CD4-positive, alpha-beta T cell (primary cell): ENCODE measurements at regions not wholly inside any gene's neighbourhood (a gene's known extent, or its start where the extent isn't known, plus 50 kb on each side); places are given as distances from the start of the nearest gene placed in this dataset.

Source experiments
- ATAC-seq: fragments of 200-7000 bp; cut with Tn5 transposase; one replicate; pipeline ENCODE4 v1.10.0; 2022; ENCODE audit warnings: mild to moderate bottlenecking; ENCODE audit not compliant: poor library complexity
- CTCF ChIA-PET: fragments of 350-600 bp; sonication (Branson Sonifier 250); formaldehyde crosslinking; loops from one replicate; lab custom pipeline; 2021; ENCODE audit warnings: antibody characterized with exemption, inconsistent platforms; lab: Charles Lee
- POLR2A ChIA-PET: fragments of 350-600 bp; sonication (Branson Sonifier 250); formaldehyde crosslinking; loops from one replicate; lab custom pipeline; 2021; ENCODE audit warnings: antibody characterized with exemption, inconsistent platforms; lab: Charles Lee
- DNase-seq, 14 experiments: peaks; one replicate each; pipeline ENCODE4 v3.0.0-alpha.2; 2013 to 2020; ENCODE audit warnings: mixed read lengths in 2 of 14
- H3K27ac ChIP-seq, 2 donors: one replicate each; pipeline versions ENCODE4 v1.5.1 to v1.7.0; 2013; ENCODE audit warnings: low read length in 2 of 2, low read depth in 1 of 2, mild to moderate bottlenecking in 1 of 2
- H3K27me3 ChIP-seq, 2 experiments: 1 replicate in 1 of 2; 2 replicates in 1 of 2; pipeline versions ENCODE4 v1.6.1 to v1.7.0; 2013; ENCODE audit warnings: low read length in 2 of 2, control low read depth in 1 of 2, mild to moderate bottlenecking in 1 of 2, moderate library complexity in 1 of 2; ENCODE audit not compliant: insufficient read depth in 2 of 2, control insufficient read depth in 1 of 2
- H3K36me3 ChIP-seq: one replicate; pipeline ENCODE4 v1.6.1; 2013; ENCODE audit warnings: low read length, control low read depth; ENCODE audit not compliant: insufficient read depth
- H3K4me1 ChIP-seq: one replicate; pipeline ENCODE4 v1.6.1; 2013; ENCODE audit warnings: low read length, control low read depth; ENCODE audit not compliant: insufficient read depth
- H3K4me3 ChIP-seq: one replicate; pipeline ENCODE4 v1.5.1; 2013; ENCODE audit warnings: mild to moderate bottlenecking, low read length, moderate library complexity
- H3K9me3 ChIP-seq, 2 experiments: 1 replicate in 1 of 2; 2 replicates in 1 of 2; pipeline versions ENCODE4 v1.6.1 to v1.7.0; 2013; ENCODE audit warnings: low read length in 2 of 2, mild to moderate bottlenecking in 2 of 2, control low read depth in 1 of 2, moderate library complexity in 1 of 2; ENCODE audit not compliant: control insufficient read depth in 1 of 2, insufficient read depth in 1 of 2
- H3K27ac Mint-ChIP-seq: one replicate; pipeline ENCODE4 v1.8.0; 2020; ENCODE audit warnings: mixed read lengths
- H3K27me3 Mint-ChIP-seq: one replicate; pipeline ENCODE4 v1.8.0; 2021; ENCODE audit warnings: mixed read lengths
- H3K36me3 Mint-ChIP-seq: one replicate; pipeline ENCODE4 v1.8.0; 2021; ENCODE audit warnings: low read depth, mixed read lengths
- H3K4me1 Mint-ChIP-seq: one replicate; pipeline ENCODE4 v1.8.0; 2021; ENCODE audit warnings: low read depth, mixed read lengths
- H3K4me3 Mint-ChIP-seq: one replicate; pipeline ENCODE4 v1.8.0; 2020; ENCODE audit warnings: mild to moderate bottlenecking, mixed read lengths
- H3K9me3 Mint-ChIP-seq: one replicate; pipeline ENCODE4 v1.8.0; 2020; ENCODE audit warnings: mixed read lengths
- intact Hi-C, 2 experiments: fragments of 100-400 bp; cut with DNase I in 1 of 2; cut with micrococcal nuclease in 1 of 2; formaldehyde crosslinking; loops; one replicate each; pipeline versions ENCODE4 v1.15.1 to v1.9.0; 2023 to 2025; cut with DNase I, micrococcal nuclease
- TF ChIP-seq, protein P1 (sequence below): fragments of 200-600 bp; IDR thresholded peaks from one replicate; pipeline ENCODE4 v1.8.0; 2022; ENCODE audit warnings: antibody characterized with exemption, mild to moderate bottlenecking

- TF ChIP-seq, protein P1, sequence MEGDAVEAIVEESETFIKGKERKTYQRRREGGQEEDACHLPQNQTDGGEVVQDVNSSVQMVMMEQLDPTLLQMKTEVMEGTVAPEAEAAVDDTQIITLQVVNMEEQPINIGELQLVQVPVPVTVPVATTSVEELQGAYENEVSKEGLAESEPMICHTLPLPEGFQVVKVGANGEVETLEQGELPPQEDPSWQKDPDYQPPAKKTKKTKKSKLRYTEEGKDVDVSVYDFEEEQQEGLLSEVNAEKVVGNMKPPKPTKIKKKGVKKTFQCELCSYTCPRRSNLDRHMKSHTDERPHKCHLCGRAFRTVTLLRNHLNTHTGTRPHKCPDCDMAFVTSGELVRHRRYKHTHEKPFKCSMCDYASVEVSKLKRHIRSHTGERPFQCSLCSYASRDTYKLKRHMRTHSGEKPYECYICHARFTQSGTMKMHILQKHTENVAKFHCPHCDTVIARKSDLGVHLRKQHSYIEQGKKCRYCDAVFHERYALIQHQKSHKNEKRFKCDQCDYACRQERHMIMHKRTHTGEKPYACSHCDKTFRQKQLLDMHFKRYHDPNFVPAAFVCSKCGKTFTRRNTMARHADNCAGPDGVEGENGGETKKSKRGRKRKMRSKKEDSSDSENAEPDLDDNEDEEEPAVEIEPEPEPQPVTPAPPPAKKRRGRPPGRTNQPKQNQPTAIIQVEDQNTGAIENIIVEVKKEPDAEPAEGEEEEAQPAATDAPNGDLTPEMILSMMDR = no peak
- H3K4me1 Mint-ChIP-seq = peaks cover 5% of the 10 kb centered on the region
- POLR2A ChIA-PET = no interaction called here
- Histone ChIP-seq H3K4me1 (peaks cover 7% of the 10 kb centered on the region), H3K9me3 (no peaks in the 10 kb centered on the region), H3K36me3 (no peaks in the 10 kb centered on the region), H3K27ac (no peak overlapping the region), H3K4me3 (no peak overlapping the region), H3K27me3 (no peaks in the 10 kb centered on the region)
- CTCF ChIA-PET = no interaction called here
- H3K9me3 Mint-ChIP-seq = no peaks in the 10 kb centered on the region
- H3K4me3 Mint-ChIP-seq = no peak overlapping the region
- H3K27ac Mint-ChIP-seq = no peak overlapping the region
- H3K36me3 Mint-ChIP-seq = no peaks in the 10 kb centered on the region
- DNase-seq (no peak), ATAC-seq (no peak)
- H3K27me3 Mint-ChIP-seq = no peaks in the 10 kb centered on the region
- intact Hi-C loops = no loop called here
Measured at GRCh38 chr10:78968300-78968942, 100.3 kb upstream of the ZMIZ1 start.

- Mint-ChIP-seq H3K27me3 (no peaks in the 10 kb centered on the region), H3K27ac (no peak overlapping the region), H3K4me3 (no peak overlapping the region), H3K36me3 (no peaks in the 10 kb centered on the region), H3K9me3 (no peaks in the 10 kb centered on the region), H3K4me1 (peaks cover 5% of the 10 kb centered on the region)
- H3K27ac ChIP-seq = no peak overlapping the region
- peaks cover 8% of the 10 kb centered on the region for H3K4me1 ChIP-seq
- no peak for DNase-seq
- H3K36me3 ChIP-seq = no peaks in the 10 kb centered on the region
- no peaks in the 10 kb centered on the region for H3K27me3 ChIP-seq
- CTCF ChIA-PET = no interaction called here
- intact Hi-C loops = no loop called here
- POLR2A ChIA-PET = no interaction called here
- H3K9me3 ChIP-seq = no peaks in the 10 kb centered on the region
- TF ChIP-seq, protein P1 = no peak
- no peak for ATAC-seq
- H3K4me3 ChIP-seq = no peak overlapping the region
Measured at GRCh38 chr10:78968943-78969342, 99.8 kb upstream of the ZMIZ1 start.

- H3K4me3 Mint-ChIP-seq = no peak overlapping the region
- Histone ChIP-seq H3K4me3 (no peak overlapping the region), H3K27me3 (no peaks in the 10 kb centered on the region), H3K9me3 (no peaks in the 10 kb centered on the region), H3K36me3 (no peaks in the 10 kb centered on the region), H3K4me1 (peaks cover 15% of the 10 kb centered on the region), H3K27ac (no peak overlapping the region)
- no peaks in the 10 kb centered on the region for H3K36me3 Mint-ChIP-seq
- DNase-seq (no peak), ATAC-seq (no peak)
- POLR2A ChIA-PET = no interaction called here
- no peaks in the 10 kb centered on the region for H3K27me3 Mint-ChIP-seq
- no peaks in the 10 kb centered on the region for H3K9me3 Mint-ChIP-seq
- intact Hi-C loops = loop anchor here (5.0 to 10.0 kb wide), 3 partner anchors 98 to 665 kb away; partner anchors contain the start of genes PPIF (in 1 of the 2) and ZMIZ1 (in 1 of the 2)
- H3K27ac Mint-ChIP-seq = no peak overlapping the region
- TF ChIP-seq, protein P1 = no peak
- CTCF ChIA-PET = no interaction called here
- H3K4me1 Mint-ChIP-seq = peaks cover 12% of the 10 kb centered on the region
Measured at GRCh38 chr10:78969719-78970118, 99.0 kb upstream of the ZMIZ1 start.
